Natural killer cell (primary cell): ENCODE measurements at regions not wholly inside any gene's neighbourhood (a gene's known extent, or its start where the extent isn't known, plus 50 kb on each side); places are given as distances from the start of the nearest gene placed in this dataset.

ENCODE experiments used
- ATAC-seq, 3 donors: fragments of 150-1000 bp in 2 of 3; fragments of 200-7000 bp in 1 of 3; cut with Tn5 transposase; 1 replicate in 1 of 3; 2 replicates in 2 of 3; pipeline ENCODE4 v1.10.0; 2021; ENCODE audit warnings: mild to moderate bottlenecking in 2 of 3, moderate library complexity in 2 of 3
- DNase-seq, 2 donors: peaks; one replicate each; pipeline versions ENCODE4 v3.0.0 to v3.0.0-alpha.2; 2013 to 2021; ENCODE audit warnings: mixed read lengths in 1 of 2
- H3K27ac ChIP-seq: one replicate; pipeline ENCODE4 v1.5.1; 2013; ENCODE audit warnings: mild to moderate bottlenecking, low read length
- H3K27me3 ChIP-seq: one replicate; pipeline ENCODE4 v1.6.1; 2013; ENCODE audit warnings: low read length; ENCODE audit not compliant: control insufficient read depth, insufficient read depth
- H3K36me3 ChIP-seq: one replicate; pipeline ENCODE4 v1.6.1; 2013; ENCODE audit warnings: low read length; ENCODE audit not compliant: control insufficient read depth, insufficient read depth
- H3K4me1 ChIP-seq: one replicate; pipeline ENCODE4 v1.6.1; 2013; ENCODE audit warnings: low read length; ENCODE audit not compliant: control insufficient read depth, insufficient read depth
- H3K4me3 ChIP-seq: one replicate; pipeline ENCODE4 v1.5.1; 2013; ENCODE audit warnings: low read length
- H3K9me3 ChIP-seq: one replicate; pipeline ENCODE4 v1.6.1; 2013; ENCODE audit warnings: low read length; ENCODE audit not compliant: control insufficient read depth, insufficient read depth
- H3K27ac Mint-ChIP-seq, 2 donors: one replicate each; pipeline ENCODE4 v1.8.0; 2022; ENCODE audit warnings: mild to moderate bottlenecking in 2 of 2, mixed read lengths in 2 of 2, moderate library complexity in 1 of 2
- H3K27me3 Mint-ChIP-seq, 2 donors: one replicate each; pipeline ENCODE4 v1.8.0; 2022; ENCODE audit warnings: low read depth in 2 of 2, mixed read lengths in 2 of 2
- H3K36me3 Mint-ChIP-seq: one replicate; pipeline ENCODE4 v1.8.0; 2022; ENCODE audit warnings: mixed read lengths
- H3K4me1 Mint-ChIP-seq, 2 donors: one replicate each; pipeline ENCODE4 v1.8.0; 2022; ENCODE audit warnings: mixed read lengths in 2 of 2
- H3K4me3 Mint-ChIP-seq: one replicate; pipeline ENCODE4 v1.8.0; 2022; ENCODE audit warnings: mild to moderate bottlenecking, moderate library complexity, mixed read lengths
- H3K9me3 Mint-ChIP-seq, 2 donors: one replicate each; pipeline ENCODE4 v1.8.0; 2022; ENCODE audit warnings: mixed read lengths in 2 of 2
- WGBS: methylation state at CpG from one replicate; pipeline ENCODE4 v1.1.7; 2013; ENCODE audit warnings: missing lambda C conversion rate; ENCODE audit not compliant: insufficient coverage; 5-methylcytosine and 5-hydroxymethylcytosine counted together
- intact Hi-C: fragments of 100-400 bp; cut with micrococcal nuclease; formaldehyde crosslinking; loops from one replicate; pipeline ENCODE4 v1.14.2; 2022
- TF ChIP-seq, protein P1 (sequence below): fragments of 200-600 bp; IDR thresholded peaks from one replicate; pipeline ENCODE4 v1.8.0; 2022; ENCODE audit warnings: antibody characterized with exemption

- Mint-ChIP-seq H3K27ac (peak overlapping the region; percentile 86 to 90), H3K4me1 (peaks cover 48 to 63% of the 10 kb centered on the region in 2 donors), H3K4me3 (peak overlapping the region; percentile 94), H3K9me3 (no peaks in the 10 kb centered on the region), H3K36me3 (peaks cover 7% of the 10 kb centered on the region), H3K27me3 (peaks cover 0 to under 1% of the 10 kb centered on the region in 2 donors)
- Histone ChIP-seq H3K27ac (peak overlapping the region; percentile 30), H3K27me3 (no peaks in the 10 kb centered on the region), H3K4me3 (no peak overlapping the region), H3K9me3 (no peaks in the 10 kb centered on the region), H3K36me3 (no peaks in the 10 kb centered on the region), H3K4me1 (peaks cover 28% of the 10 kb centered on the region)
- DNase-seq (peak; percentile 20 to 44), ATAC-seq (peak; percentile 64 to 81 (median 75))
- intact Hi-C loops = loop anchor here (10.0 kb wide), 1 partner anchor 141 kb away; no protein-coding TSS in a partner anchor
- TF ChIP-seq, protein P1, sequence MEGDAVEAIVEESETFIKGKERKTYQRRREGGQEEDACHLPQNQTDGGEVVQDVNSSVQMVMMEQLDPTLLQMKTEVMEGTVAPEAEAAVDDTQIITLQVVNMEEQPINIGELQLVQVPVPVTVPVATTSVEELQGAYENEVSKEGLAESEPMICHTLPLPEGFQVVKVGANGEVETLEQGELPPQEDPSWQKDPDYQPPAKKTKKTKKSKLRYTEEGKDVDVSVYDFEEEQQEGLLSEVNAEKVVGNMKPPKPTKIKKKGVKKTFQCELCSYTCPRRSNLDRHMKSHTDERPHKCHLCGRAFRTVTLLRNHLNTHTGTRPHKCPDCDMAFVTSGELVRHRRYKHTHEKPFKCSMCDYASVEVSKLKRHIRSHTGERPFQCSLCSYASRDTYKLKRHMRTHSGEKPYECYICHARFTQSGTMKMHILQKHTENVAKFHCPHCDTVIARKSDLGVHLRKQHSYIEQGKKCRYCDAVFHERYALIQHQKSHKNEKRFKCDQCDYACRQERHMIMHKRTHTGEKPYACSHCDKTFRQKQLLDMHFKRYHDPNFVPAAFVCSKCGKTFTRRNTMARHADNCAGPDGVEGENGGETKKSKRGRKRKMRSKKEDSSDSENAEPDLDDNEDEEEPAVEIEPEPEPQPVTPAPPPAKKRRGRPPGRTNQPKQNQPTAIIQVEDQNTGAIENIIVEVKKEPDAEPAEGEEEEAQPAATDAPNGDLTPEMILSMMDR = no peak
- WGBS = 27% methylated on average over 10 of the region's 12 CpGs
Observed at GRCh38 chr16:79415983-79416640, 184.4 kb downstream of the MAF start.

DNA sequence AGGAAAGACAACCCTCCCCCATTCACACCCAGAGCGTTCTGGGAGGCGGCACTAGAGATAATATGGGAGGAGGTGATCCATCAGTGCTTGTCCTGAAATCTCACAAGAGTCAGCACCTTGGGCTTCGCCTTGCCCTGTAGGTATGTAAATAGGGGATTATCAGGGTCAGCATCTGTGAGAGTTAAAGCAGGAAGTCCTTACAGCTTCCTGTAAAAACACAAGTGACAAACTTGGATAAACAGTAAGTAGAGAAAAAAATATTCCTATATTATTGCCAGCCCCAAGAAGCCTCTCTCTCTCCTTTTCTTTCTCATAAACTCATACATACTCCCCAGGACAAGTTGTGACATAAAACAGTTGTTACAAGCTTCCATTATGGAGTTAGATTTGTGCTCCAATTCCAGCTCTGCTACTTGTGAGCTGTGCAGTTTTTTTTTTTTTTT, 187.7 kb downstream of the MAF start:
- intact Hi-C loops = loop anchor here (10.0 kb wide), 1 partner anchor 138 kb away; no protein-coding TSS in a partner anchor

DNA sequence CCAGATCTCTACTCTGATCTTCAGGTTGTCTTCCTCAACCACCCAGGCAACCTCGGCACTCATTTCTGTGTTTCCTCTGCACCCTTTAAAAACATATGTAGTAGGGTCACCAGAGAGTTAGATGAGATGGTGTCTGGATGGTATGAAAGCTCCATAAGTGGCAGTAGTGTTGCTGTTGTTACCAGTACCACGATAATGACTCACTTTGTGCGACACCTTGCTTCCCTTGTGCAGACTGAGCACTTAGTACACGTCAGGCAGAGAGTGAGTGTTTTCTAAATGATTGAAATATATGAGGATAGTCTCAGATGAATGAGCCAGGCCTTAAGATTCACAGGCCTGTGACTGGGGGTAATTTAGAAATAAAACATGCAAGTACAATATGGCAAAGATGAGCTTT, 188.7 kb downstream of the MAF start:
- WGBS = 75% methylated on average over 3 of the region's 4 CpGs
- intact Hi-C loops = loop anchor here (10.0 kb wide), 1 partner anchor 137 kb away; no protein-coding TSS in a partner anchor

More for the DNA sequence above, 187.7 kb downstream of the MAF start:
- Histone ChIP-seq H3K27me3 (no peaks in the 10 kb centered on the region), H3K27ac (no peak overlapping the region), H3K9me3 (no peaks in the 10 kb centered on the region), H3K4me1 (peaks cover 28% of the 10 kb centered on the region), H3K4me3 (no peak overlapping the region), H3K36me3 (no peaks in the 10 kb centered on the region)
- Mint-ChIP-seq H3K4me1 (peaks cover 48 to 54% of the 10 kb centered on the region in 2 donors), H3K4me3 (no peak overlapping the region), H3K27ac (no peak overlapping the region), H3K36me3 (peaks cover 7% of the 10 kb centered on the region), H3K27me3 (peaks cover 0 to under 1% of the 10 kb centered on the region in 2 donors), H3K9me3 (no peaks in the 10 kb centered on the region)
- no peak for ATAC-seq
- no peak for DNase-seq
- 50% methylated on average over 1 of the region's 3 CpGs for WGBS
- TF ChIP-seq, protein P1 = no peak

More for the DNA sequence above, 188.7 kb downstream of the MAF start:
- H3K4me1 ChIP-seq = peaks cover 19% of the 10 kb centered on the region
- Mint-ChIP-seq H3K9me3 (no peaks in the 10 kb centered on the region), H3K27ac (peak overlapping the region; percentile 3 to 7), H3K4me3 (no peak overlapping the region), H3K27me3 (peaks cover 6 to 9% of the 10 kb centered on the region in 2 donors), H3K4me1 (peaks cover 45% of the 10 kb centered on the region in 2 donors), H3K36me3 (peaks cover 7% of the 10 kb centered on the region)
- H3K27me3 ChIP-seq = no peaks in the 10 kb centered on the region
- DNase-seq = no peak
- H3K27ac ChIP-seq = no peak overlapping the region
- no peaks in the 10 kb centered on the region for H3K9me3 ChIP-seq
- ATAC-seq = peak in 2 of 3 donors; percentile 33 to 59
- TF ChIP-seq, protein P1 = no peak
- no peaks in the 10 kb centered on the region for H3K36me3 ChIP-seq
- H3K4me3 ChIP-seq = no peak overlapping the region
